ENCODE measurements at regions not wholly inside any gene's neighbourhood (a gene's known extent, or its start where the extent isn't known, plus 50 kb on each side); places are given as distances from the start of the nearest gene placed in this dataset.
"Not testable (repeated sequence)": the region's sequence is repeated elsewhere in the genome, so short reads cannot be mapped to it uniquely, and the experiment has no call there.

GRCh38 chr3:87491843-87492242, 215.5 kb upstream of the POU1F1 start:
- DNase-seq (ENCODE audit: low read depth in 2 of 2) = no peak

GRCh38 chr3:87489892-87490291, 213.5 kb upstream of the POU1F1 start:
- DNase-seq (ENCODE audit: low read depth in 2 of 2) = no peak

DNA sequence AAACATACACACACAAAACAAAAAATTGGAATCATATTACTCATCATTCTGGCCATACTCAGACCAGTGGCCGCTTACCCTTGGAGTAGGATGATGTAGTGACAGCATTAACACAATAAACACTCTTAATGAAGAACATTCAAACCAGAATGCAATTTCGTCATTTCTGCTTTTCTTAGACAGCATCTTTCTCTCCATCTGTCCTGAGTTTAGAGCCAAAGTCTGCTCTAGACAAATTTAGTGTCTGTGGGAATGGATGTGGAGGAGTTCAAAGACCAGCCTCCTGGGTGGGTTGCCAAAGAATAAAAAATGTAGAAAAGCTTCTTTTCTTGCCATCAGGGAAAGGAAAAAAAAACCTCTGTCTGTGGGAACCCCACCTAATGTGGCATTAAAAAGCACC, 212.4 kb upstream of the POU1F1 start:
- no peak for DNase-seq (ENCODE audit: low read depth in 2 of 2)

GRCh38 chr3:87486635-87487034, 210.3 kb upstream of the POU1F1 start:
- DNase-seq (ENCODE audit: low read depth in 2 of 2) = not testable (repeated sequence)

DNA sequence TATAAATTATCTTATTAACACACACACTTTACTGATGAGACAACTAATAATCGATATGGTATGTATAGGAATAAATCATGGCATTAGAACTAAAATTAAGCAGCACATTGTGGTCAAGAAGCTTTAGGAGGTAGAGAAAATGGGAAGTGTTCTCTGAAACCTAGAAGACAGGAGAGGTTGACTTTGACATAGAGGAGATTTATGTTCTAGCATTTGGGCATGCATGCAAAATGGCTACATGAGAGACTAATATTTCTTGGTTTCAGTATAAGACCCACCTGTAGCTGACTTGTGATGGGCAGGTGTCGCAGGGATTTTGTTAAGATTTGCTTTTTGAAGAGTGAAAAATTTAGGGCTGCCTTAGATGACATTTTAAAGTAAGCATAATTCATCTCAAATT, 209.7 kb upstream of the POU1F1 start:
- no peak for DNase-seq (ENCODE audit: low read depth in 2 of 2)

DNA sequence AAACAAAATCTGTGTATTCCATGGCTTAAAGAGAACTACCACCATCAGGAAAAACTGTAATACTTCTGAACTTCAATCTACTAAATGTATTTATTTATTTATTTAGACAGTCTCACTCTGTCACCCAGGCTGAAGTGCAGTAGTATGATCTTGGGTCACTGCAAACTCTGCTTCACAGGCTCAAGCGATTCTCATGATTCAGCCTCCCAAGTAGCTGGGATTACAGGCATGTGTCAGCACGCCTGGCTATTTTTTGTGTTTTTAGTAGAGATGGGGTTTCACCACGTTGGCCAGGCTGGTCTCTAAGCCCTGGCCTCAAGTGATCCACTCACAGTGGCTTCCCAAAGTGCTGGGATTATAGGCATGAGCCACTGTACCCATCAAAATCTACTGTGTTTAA, 202.3 kb upstream of the POU1F1 start:
- no peak for DNase-seq (ENCODE audit: low read depth in 2 of 2)

GRCh38 chr3:87473944-87474343, 197.6 kb upstream of the POU1F1 start:
- DNase-seq (ENCODE audit: low read depth in 2 of 2) = no peak

GRCh38 chr3:87468938-87469337, 192.6 kb upstream of the POU1F1 start:
- no peak for DNase-seq (ENCODE audit: low read depth in 2 of 2)

DNA sequence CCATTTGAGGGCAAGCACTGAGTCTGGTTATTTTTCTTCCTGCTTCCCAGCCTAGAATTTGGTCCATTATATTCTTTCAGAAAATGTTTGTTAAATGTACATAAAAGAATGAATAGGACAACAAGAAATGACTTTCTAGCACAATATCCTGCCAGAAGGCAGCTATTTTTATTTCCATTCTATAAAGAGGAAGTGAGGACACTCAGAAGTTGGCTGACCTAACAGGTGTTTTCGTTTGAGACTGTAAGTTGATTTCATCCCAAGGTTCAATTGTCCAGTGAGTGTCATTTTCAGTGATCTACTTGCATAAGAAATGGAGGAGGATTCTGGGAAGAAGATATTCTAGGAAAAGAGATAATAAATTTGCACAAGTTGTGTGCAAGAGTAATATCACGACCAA, 191.9 kb upstream of the POU1F1 start:
- no peak for DNase-seq (ENCODE audit: low read depth in 2 of 2)

- DNase-seq (ENCODE audit: low read depth in 2 of 2) = no peak
These were observed 185.8 kb upstream of the POU1F1 start for GRCh38 chr3:87462228-87462627.

- DNase-seq (ENCODE audit: low read depth in 2 of 2) = no peak
These were observed 185.1 kb upstream of the POU1F1 start for GRCh38 chr3:87461443-87461842.

DNA sequence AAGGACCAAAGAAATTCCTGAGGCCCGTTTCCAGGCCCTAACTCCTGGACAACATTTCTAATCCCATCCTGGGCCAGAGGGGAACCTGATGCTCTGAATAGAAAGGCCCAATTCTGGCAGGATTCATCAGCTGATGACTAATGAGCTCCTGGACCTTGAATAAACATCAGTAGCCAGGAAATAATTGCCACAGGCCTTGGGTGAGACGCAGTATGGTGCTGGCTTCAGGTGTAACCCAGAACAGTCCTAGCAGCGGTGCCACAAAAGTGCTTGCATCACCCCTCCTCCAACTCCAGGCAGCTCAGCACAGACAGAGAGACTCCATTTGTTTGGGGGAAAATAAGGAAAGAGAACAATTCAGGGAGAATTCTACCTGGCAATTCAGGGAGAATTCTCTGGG, 184.7 kb upstream of the POU1F1 start:
- DNase-seq (ENCODE audit: low read depth in 2 of 2) = no peak

GRCh38 chr3:87448558-87448957, 172.2 kb upstream of the POU1F1 start:
- DNase-seq (ENCODE audit: low read depth in 2 of 2) = no peak

DNA sequence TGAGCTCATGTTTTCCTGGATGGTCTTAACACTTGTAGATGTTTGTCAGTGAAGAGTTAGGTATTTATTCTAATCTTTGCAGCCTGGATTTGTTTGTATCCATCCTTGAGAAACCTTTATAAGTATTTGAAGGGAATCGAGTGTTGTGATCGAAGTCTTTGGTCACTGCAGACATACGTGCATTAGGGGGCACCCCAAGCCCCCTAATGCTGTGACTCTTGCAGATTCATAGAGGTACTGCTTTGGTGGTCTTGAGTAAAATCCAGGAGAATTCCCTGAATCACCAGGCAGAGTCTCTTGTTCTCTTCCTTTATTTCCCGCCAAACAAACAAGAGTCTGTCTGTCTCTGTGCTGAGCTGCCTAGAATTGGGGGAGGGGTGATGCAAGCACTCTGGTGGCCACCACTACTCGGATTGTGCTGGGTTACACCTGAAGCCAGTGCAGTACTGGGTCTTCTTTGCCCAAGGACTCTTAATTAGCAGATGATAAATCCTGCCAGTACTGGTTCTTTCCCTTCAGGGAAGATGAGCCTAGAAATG, 170.5 kb upstream of the POU1F1 start:
- DNase-seq (ENCODE audit: low read depth in 2 of 2) = no peak

- DNase-seq (ENCODE audit: low read depth in 2 of 2) = no peak
These were observed 166.1 kb upstream of the POU1F1 start for GRCh38 chr3:87442470-87442869.

- no peak for DNase-seq (ENCODE audit: low read depth in 2 of 2)
These were observed 161.4 kb upstream of the POU1F1 start for GRCh38 chr3:87437765-87438164.

DNA sequence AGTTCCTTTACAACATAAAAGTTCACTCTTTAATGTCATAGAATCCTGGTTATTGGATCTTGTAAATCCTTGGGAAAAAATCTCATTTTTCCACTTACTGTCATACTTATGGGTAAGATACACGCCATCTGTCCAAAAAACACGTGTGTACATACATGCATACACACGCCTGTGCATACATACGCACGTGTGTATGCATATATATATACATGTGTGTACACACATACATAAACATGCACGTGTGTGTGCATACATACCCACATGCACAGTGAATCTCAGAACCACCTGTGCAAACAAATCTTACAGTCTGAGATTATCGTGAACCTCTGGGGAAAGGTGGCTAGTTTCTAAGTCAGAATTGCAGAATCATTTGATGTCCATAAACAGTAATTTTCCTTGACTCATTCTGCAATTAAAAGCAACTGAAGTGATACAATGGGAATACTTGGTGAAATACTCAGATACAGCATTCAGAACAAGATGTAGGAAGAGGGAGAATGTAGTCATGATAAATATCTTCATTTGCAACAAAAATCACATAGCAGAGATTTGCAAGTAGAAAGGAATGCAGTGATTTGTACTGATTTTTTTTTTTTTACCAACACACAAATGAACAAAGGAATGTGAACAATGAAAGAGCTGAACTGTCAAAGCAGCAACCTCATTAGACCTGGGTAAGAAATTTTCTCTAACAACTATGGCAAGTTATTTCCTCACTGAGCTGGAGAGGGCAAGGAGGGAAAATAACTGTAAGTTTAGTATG, 160.6 kb upstream of the POU1F1 start:
- no peak for DNase-seq (ENCODE audit: low read depth in 2 of 2)

- no peak for DNase-seq (ENCODE audit: low read depth in 2 of 2)
These were observed 159.7 kb upstream of the POU1F1 start for GRCh38 chr3:87435926-87436620.

- DNase-seq (ENCODE audit: low read depth in 2 of 2) = not testable (repeated sequence)
These were observed 157.1 kb upstream of the POU1F1 start for GRCh38 chr3:87433445-87433844.

GRCh38 chr3:87426918-87427317, 150.5 kb upstream of the POU1F1 start:
- no peak for DNase-seq (ENCODE audit: low read depth in 2 of 2)

DNA sequence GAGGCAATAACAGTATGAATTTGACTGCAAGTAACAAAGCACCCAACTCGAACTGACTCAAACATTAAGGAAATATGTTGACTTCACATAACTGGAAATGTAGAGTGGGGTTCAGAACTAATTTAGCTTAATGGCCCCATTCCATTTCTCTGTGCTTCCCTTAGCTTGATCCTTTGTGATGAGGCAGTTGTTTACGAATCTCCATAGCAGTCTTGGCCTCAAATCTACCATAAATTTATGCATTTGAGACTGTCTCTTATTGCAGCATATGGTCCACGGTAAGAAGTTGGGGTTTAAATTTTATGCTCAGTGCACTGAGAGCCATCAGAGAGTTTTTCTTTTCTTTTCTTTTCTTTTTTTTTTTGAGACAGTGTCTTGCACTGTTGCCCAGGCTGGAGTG, 148.7 kb upstream of the POU1F1 start:
- no peak for DNase-seq (ENCODE audit: low read depth in 2 of 2)

- DNase-seq (ENCODE audit: low read depth in 2 of 2) = no peak
These were observed 147.0 kb upstream of the POU1F1 start for GRCh38 chr3:87423336-87423735.

GRCh38 chr3:87422333-87422732, 145.9 kb upstream of the POU1F1 start:
- DNase-seq (ENCODE audit: low read depth in 2 of 2) = no peak
